Activated CD4-positive, CD25-positive, alpha-beta regulatory T cell treated with anti-CD3 and anti-CD28 coated beads, Interleukin-2, amount 50 U/mL, for 16 hours (primary cell): ENCODE measurements at regions not wholly inside any gene's neighbourhood (a gene's known extent, or its start where the extent isn't known, plus 50 kb on each side); places are given as distances from the start of the nearest gene placed in this dataset.

Source experiments
- DNase-seq: peaks from one replicate; pipeline ENCODE4 v3.0.0-alpha.2; 2020; ENCODE audit warnings: low read depth, low spot score

GRCh38 chr5:52498607-52499006, 289.1 kb upstream of the ITGA1 start:
- no peak for DNase-seq

DNA sequence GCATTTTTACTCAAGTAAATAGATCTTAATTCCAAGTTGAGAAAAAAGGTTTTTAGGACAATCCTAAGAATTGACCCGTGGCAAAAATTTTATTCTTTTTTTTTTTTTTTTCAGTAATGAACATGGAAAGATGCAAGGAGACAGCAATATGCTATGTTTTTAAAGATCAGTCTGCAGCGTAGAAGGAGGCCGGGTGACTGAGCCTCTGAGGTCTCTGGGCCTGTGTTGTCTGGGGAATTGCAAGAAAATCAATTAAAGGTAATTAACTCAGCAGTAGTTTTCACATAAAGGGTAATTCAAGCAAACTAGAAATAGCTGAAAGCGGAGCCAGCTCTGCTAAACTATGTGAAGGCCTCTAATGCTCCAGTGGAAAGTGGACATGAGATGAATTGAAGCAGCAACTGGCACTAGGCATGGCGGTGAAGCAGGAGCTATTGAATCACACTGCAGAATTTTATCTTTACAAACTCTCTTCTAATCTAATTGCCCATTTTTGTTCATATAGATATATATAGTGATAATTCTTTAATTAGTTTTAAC, 285.2 kb upstream of the ITGA1 start:
- no peak for DNase-seq

- no peak for DNase-seq
Observed at GRCh38 chr5:52504584-52505240, 283.0 kb upstream of the ITGA1 start.

GRCh38 chr5:52517667-52518066, 270.0 kb upstream of the ITGA1 start:
- no peak for DNase-seq

DNA sequence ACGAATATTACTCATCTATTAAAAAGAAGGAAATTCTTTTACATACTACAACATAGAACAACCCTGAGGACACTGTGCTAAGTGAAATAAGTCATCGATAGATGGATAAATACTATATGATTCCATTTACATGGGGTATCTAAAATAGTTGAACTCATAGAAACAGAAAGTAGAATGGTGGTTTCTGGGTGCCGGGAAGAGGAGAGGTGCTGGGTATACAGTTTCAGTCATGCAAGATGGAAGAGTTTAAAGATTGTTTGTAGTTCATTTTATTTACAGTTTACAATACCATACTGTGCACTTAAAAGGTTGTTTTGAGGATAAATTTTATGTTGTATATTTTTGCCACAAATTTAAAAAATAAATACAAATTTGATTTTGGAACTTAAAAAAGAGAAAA, 267.5 kb upstream of the ITGA1 start:
- DNase-seq: no peak

DNA sequence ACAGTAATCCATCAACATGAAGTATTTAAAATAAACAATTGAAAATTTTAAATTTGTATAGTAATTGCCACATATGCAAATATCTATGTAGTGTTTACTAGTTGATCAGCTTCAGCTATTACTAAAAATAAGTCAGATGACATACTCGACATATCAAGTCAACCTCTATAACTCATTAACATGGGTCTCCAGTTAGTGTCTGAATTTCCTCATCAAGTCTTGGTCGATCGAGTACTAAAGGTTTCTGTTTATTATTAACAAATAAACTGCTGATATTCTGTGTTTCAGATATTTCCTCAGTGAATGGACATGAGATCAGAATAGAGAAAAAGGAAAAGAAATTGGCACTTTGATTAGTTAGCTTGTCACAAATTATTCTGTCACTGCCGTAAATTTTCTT, 266.5 kb upstream of the ITGA1 start:
- DNase-seq: no peak

DNA sequence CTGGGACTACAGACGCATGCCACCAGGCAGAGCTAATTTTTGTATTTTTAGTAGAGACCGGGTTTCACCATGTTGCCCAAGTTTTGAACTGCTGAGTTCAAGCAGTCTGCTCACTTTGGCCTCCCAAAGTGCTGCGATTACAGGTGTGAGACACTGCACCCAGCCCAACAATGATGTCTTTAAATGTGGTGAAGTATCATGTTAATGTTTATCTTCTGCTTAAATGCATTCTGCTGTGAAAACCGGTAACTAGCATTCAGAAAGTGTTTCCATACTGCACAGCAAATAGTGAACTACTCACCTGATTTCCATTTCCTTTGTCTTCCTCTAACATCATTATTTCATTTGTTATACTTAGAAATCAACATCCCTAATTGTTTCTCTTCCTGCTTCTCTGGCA, 264.0 kb upstream of the ITGA1 start:
- DNase-seq: no peak

DNA sequence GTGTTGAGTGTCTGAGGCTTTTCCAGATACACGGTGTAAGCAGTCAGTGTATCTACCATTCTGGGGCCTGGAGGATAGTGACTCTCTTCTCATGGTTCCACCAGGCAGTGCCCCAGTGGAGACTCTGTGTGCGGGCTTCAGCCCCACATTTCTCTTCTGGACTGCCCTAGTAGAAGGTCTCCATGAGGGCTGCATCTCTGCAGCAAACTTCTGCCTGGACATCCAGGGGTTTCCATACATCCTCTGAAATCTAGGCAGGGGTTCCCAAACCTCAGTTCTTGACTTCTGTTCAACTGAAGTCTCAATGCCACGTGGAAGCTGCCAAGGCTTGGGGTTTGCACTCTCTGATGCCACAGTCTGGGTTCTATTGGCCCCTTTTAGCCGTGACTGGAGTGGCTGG, 256.6 kb upstream of the ITGA1 start:
- DNase-seq: no peak

- DNase-seq: no peak
Observed at GRCh38 chr5:52543594-52543993, 244.1 kb upstream of the ITGA1 start.

DNA sequence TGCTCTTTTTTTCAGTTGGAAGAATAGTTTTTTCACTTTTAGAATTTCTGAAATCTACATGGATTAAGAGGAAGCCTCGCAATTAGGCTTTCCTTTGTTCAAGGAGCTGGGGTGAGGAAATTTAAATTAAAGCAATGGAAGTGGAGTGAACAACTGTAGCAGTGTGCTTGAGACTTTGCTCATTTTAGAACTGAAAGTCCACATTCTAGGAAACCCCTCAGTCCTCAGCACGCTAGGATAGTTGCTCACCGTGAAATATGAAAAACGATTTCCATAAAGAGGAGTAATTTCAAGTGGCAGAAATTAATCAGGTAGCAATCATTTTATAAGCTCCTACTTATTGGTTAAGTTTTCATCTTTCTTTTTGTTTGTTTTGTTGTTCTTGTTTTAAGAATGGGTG, 243.0 kb upstream of the ITGA1 start:
- no peak for DNase-seq

- no peak for DNase-seq
Observed at GRCh38 chr5:52554293-52554692, 233.4 kb upstream of the ITGA1 start.

DNA sequence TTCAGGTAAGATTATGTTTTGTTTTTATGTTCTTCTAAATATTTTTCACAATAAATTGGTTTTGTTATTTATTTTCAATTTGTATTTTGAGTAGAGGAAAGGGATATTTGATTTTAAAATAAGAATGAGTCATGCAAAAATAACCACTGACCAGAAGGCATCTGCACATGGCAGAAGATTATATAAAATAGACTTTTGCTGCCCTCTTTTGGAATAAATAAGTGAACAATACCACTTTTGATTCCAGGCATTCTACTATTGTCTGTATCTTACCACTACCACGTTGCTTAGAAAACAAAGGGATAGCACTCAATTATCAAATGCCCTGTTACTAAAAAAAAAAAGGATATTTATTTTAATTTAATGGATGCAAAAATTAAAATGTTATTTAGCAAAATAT, 227.3 kb upstream of the ITGA1 start:
- DNase-seq: no peak

DNA sequence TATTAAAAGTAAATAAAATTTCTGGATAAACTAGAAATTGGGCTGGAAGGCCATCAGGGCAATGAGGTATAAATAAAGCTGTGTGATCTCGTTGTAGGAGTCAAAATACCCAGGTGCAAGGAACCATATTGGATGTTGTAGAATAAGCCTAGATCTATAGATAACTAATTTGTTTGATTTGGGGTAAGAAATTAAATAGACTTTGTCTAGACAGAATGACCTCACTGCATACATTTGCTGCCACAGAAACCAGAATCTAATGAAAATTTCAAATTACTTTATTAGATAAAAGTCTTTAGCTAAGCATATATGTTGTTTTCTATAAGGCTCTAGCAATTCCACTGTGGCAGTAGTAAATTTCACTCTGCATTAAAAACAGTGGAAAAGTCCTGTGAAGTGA, 225.2 kb upstream of the ITGA1 start:
- no peak for DNase-seq

DNA sequence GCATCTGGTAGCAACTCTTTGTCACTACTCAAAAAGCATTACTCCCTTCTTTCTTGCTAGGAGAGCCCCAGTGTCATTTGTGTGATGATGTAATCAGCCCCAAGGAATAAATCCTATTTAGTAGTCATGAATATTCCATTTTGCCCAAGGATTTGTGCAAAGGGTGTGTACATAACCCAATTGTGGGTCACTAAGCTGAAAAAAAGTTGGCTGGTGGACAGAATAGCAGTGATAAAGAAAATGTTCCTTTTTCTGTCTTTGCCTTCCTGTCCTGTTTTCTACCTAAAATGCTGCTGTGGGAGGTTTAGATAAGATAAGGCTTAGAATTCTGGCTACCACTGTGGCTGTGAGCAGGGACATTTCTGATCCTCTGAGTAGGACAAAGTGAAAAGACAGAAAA, 223.1 kb upstream of the ITGA1 start:
- DNase-seq: no peak

DNA sequence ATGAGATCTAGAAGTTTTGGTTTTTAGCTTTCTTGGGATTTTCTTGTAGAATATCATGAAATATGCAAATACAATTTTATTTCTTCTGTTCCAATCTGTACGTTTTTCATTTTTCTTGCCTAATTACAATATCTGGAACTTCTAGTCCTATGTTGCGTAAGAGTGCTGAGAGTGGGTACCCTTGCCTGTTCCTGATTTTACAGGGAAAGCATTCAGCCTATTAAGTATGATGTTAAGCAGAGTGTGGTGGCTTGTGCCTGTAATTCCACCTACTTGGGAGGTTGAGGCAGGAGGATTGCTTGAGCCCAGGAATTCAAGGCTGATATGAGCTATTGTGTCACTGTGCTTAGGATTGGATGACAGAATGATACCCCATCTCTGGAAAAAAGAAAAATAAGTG, 210.2 kb upstream of the ITGA1 start:
- DNase-seq: no peak

GRCh38 chr5:52579391-52579790, 208.3 kb upstream of the ITGA1 start:
- DNase-seq: no peak

- no peak for DNase-seq
Observed at GRCh38 chr5:52580921-52581320, 206.8 kb upstream of the ITGA1 start.

- no peak for DNase-seq
Observed at GRCh38 chr5:52582313-52582712, 205.4 kb upstream of the ITGA1 start.

GRCh38 chr5:52587131-52587530, 200.6 kb upstream of the ITGA1 start:
- DNase-seq: no peak

DNA sequence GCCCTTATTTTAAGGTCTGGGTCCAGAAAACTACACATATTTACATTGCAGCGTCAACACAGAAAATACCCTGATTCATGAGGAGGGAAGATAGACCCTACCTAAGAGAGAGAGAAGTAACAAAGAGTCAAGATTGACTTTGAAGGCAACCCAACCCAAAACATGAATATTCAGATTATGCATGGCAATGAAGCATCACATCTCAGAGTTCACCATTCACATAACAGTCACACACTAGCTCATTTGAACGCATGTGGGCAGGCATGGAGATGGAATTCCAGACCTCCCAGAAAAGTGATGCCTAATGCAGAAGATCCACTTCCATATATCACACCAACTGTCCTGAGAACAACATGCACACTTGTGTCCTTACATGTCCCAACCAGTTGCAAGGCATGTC, 190.1 kb upstream of the ITGA1 start:
- DNase-seq: no peak

DNA sequence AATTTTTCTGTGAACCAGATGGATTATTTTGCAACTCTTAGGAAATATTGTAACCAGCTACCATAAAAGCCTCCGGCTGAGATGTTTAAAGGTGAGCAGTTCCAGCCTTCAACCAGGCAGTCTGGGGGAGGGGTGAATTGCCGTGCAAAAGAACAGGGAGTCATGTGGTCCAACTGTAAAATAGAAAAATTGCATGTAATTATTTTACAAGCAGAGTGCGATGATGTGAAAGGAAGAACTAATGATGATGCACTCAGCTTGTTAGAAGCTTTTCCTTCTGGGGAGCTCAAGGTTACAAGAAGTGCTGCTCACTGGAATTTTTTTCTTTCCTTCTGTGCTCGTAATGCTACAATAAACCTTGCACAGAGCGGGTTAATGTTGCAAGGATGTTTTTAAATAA, 188.7 kb upstream of the ITGA1 start:
- no peak for DNase-seq

- no peak for DNase-seq
Observed at GRCh38 chr5:52603778-52604554, 183.8 kb upstream of the ITGA1 start.
